ENCODE measurements at regions not wholly inside any gene's neighbourhood (a gene's known extent, or its start where the extent isn't known, plus 50 kb on each side); places are given as distances from the start of the nearest gene placed in this dataset.

GRCh38 chrX:20507901-20508620 lies 241.4 kb upstream of the RPS6KA3 start:
- H3K9me3 ChIP-seq (ENCODE audit: insufficient read depth, low read depth, low read length) = no peaks in the 10 kb centered on the region
- H3K4me1 ChIP-seq (ENCODE audit: insufficient read depth, low read length) = no peaks in the 10 kb centered on the region
- no peaks in the 10 kb centered on the region for H3K27me3 Mint-ChIP-seq (ENCODE audit: low read depth, unreplicated experiment)
- H3K27me3 ChIP-seq (ENCODE audit: insufficient read depth, low read length) = no peaks in the 10 kb centered on the region
- DNase-seq (ENCODE audit: low read depth) (no peak), FAIRE-seq (peak; percentile 84)
- peaks cover 8% of the 10 kb centered on the region for H3K4me1 Mint-ChIP-seq (ENCODE audit: low read depth, unreplicated experiment)
- no peak overlapping the region for H3K27ac Mint-ChIP-seq (ENCODE audit: unreplicated experiment)
- no peak overlapping the region for H3K4me3 ChIP-seq (ENCODE audit: insufficient read depth, low read depth, low read length)
- no peak overlapping the region for H3K9ac ChIP-seq (ENCODE audit: low read length)
- TF ChIP-seq EZH2 (IDR thresholded peaks at IDR 0.05; ENCODE audit: insufficient read depth, low read length) (no peak), CTCF (IDR thresholded peaks at IDR 0.05; ENCODE audit: insufficient read depth, low read depth, low read length) (no peak)
- H3K27ac ChIP-seq (ENCODE audit: low read depth, low read length) = no peak overlapping the region
- H3K36me3 ChIP-seq (ENCODE audit: insufficient read depth, low read length) = no peaks in the 10 kb centered on the region
- H2AFZ ChIP-seq (ENCODE audit: low read depth, low read length) = no peak overlapping the region
- no peaks in the 10 kb centered on the region for H3K36me3 Mint-ChIP-seq (ENCODE audit: low read depth, unreplicated experiment)
- H3K4me3 Mint-ChIP-seq (ENCODE audit: unreplicated experiment) = no peak overlapping the region
- H3K79me2 ChIP-seq (ENCODE audit: insufficient read depth, low read length) = no peaks in the 10 kb centered on the region
- no peak overlapping the region for H3K4me2 ChIP-seq (ENCODE audit: low read length)
- peaks cover 2% of the 10 kb centered on the region for H3K9me3 Mint-ChIP-seq (ENCODE audit: unreplicated experiment)
- H4K20me1 ChIP-seq (ENCODE audit: insufficient read depth, low read length) = no peaks in the 10 kb centered on the region

- Histone ChIP-seq H3K9me3 (ENCODE audit: insufficient read depth, low read depth, low read length) (no peaks in the 10 kb centered on the region), H3K27ac (ENCODE audit: low read depth, low read length) (no peak overlapping the region), H3K36me3 (ENCODE audit: insufficient read depth, low read length) (no peaks in the 10 kb centered on the region), H3K4me1 (ENCODE audit: insufficient read depth, low read length) (no peaks in the 10 kb centered on the region), H3K9ac (ENCODE audit: low read length) (no peak overlapping the region), H3K4me2 (ENCODE audit: low read length) (no peak overlapping the region), H3K27me3 (ENCODE audit: insufficient read depth, low read length) (no peaks in the 10 kb centered on the region), H2AFZ (ENCODE audit: low read depth, low read length) (no peak overlapping the region), H3K79me2 (ENCODE audit: insufficient read depth, low read length) (no peaks in the 10 kb centered on the region), H3K4me3 (ENCODE audit: insufficient read depth, low read depth, low read length) (no peak overlapping the region), H4K20me1 (ENCODE audit: insufficient read depth, low read length) (no peaks in the 10 kb centered on the region)
- H3K9me3 Mint-ChIP-seq (ENCODE audit: unreplicated experiment) = peaks cover 2% of the 10 kb centered on the region
- H3K27ac Mint-ChIP-seq (ENCODE audit: unreplicated experiment) = no peak overlapping the region
- H3K27me3 Mint-ChIP-seq (ENCODE audit: low read depth, unreplicated experiment) = no peaks in the 10 kb centered on the region
- TF ChIP-seq CTCF (IDR thresholded peaks at IDR 0.05; ENCODE audit: insufficient read depth, low read depth, low read length) (no peak), EZH2 (IDR thresholded peaks at IDR 0.05; ENCODE audit: insufficient read depth, low read length) (no peak)
- H3K36me3 Mint-ChIP-seq (ENCODE audit: low read depth, unreplicated experiment) = no peaks in the 10 kb centered on the region
- DNase-seq (ENCODE audit: low read depth) (no peak), FAIRE-seq (peak; percentile 98)
- no peak overlapping the region for H3K4me3 Mint-ChIP-seq (ENCODE audit: unreplicated experiment)
- H3K4me1 Mint-ChIP-seq (ENCODE audit: low read depth, unreplicated experiment) = peaks cover 7% of the 10 kb centered on the region
These were observed 240.0 kb upstream of the RPS6KA3 start for GRCh38 chrX:20506739-20507138.

- Histone ChIP-seq H3K79me2 (ENCODE audit: insufficient read depth, low read length) (no peaks in the 10 kb centered on the region), H3K36me3 (ENCODE audit: insufficient read depth, low read length) (no peaks in the 10 kb centered on the region), H3K27me3 (ENCODE audit: insufficient read depth, low read length) (no peaks in the 10 kb centered on the region), H2AFZ (ENCODE audit: low read depth, low read length) (no peak overlapping the region), H3K9ac (ENCODE audit: low read length) (no peak overlapping the region), H3K9me3 (ENCODE audit: insufficient read depth, low read depth, low read length) (no peaks in the 10 kb centered on the region), H3K27ac (ENCODE audit: low read depth, low read length) (no peak overlapping the region), H4K20me1 (ENCODE audit: insufficient read depth, low read length) (no peaks in the 10 kb centered on the region), H3K4me3 (ENCODE audit: insufficient read depth, low read depth, low read length) (no peak overlapping the region), H3K4me1 (ENCODE audit: insufficient read depth, low read length) (no peaks in the 10 kb centered on the region), H3K4me2 (ENCODE audit: low read length) (no peak overlapping the region)
- no peaks in the 10 kb centered on the region for H3K9me3 Mint-ChIP-seq (ENCODE audit: unreplicated experiment)
- no peaks in the 10 kb centered on the region for H3K36me3 Mint-ChIP-seq (ENCODE audit: low read depth, unreplicated experiment)
- no peak overlapping the region for H3K27ac Mint-ChIP-seq (ENCODE audit: unreplicated experiment)
- TF ChIP-seq CTCF (IDR thresholded peaks at IDR 0.05; ENCODE audit: insufficient read depth, low read depth, low read length) (no peak), EZH2 (IDR thresholded peaks at IDR 0.05; ENCODE audit: insufficient read depth, low read length) (no peak)
- no peak for DNase-seq (ENCODE audit: low read depth)
- H3K4me3 Mint-ChIP-seq (ENCODE audit: unreplicated experiment) = no peak overlapping the region
- peak; percentile 83 for FAIRE-seq
- H3K27me3 Mint-ChIP-seq (ENCODE audit: low read depth, unreplicated experiment) = no peaks in the 10 kb centered on the region
- peaks cover 22% of the 10 kb centered on the region for H3K4me1 Mint-ChIP-seq (ENCODE audit: low read depth, unreplicated experiment)
These were observed 234.2 kb upstream of the RPS6KA3 start for GRCh38 chrX:20500949-20501348.

Data from astrocyte (in vitro differentiated cells and primary cell).